H1 (cell line): ENCODE measurements at regions not wholly inside any gene's neighbourhood (a gene's known extent, or its start where the extent isn't known, plus 50 kb on each side); places are given as distances from the start of the nearest gene placed in this dataset.

Experiments used
- BRCA1 ChIP-seq: IDR thresholded peaks from 2 replicates; pipeline ENCODE4 v1.6.1; 2012; ENCODE audit warnings: low read depth, low read length, improper control_type of control experiment
- CEBPB ChIP-seq: IDR thresholded peaks from 2 replicates; pipeline ENCODE4 v1.6.1; 2012; ENCODE audit warnings: low read depth, low read length
- EZH2 ChIP-seq: fragments of 200-600 bp; sonication (generic); IDR thresholded peaks from 2 replicates; pipeline ENCODE4 v1.7.1; 2012; ENCODE audit warnings: low read depth, mild to moderate bottlenecking, moderate library complexity, low read length, inconsistent platforms; ENCODE audit not compliant: severe bottlenecking
- JUN ChIP-seq: IDR thresholded peaks from 2 replicates; pipeline ENCODE4 v1.6.1; 2011; ENCODE audit warnings: low read depth, mild to moderate bottlenecking, improper control_type of control experiment, low read length
- JUND ChIP-seq: IDR thresholded peaks from 2 replicates; pipeline ENCODE4 v1.6.1; 2011; ENCODE audit warnings: mild to moderate bottlenecking, improper control_type of control experiment, low read length
- KDM1A ChIP-seq: fragments of 200-600, 300-600 bp; sonication (generic); IDR thresholded peaks from 2 replicates; pipeline ENCODE4 v1.7.1; 2016; ENCODE audit warnings: mild to moderate bottlenecking, low read length, borderline replicate concordance
- MAX ChIP-seq: IDR thresholded peaks from 2 replicates; pipeline ENCODE4 v1.6.1; 2012; ENCODE audit warnings: inconsistent platforms
- SIN3A ChIP-seq, 2 experiments: IDR thresholded peaks in 1 of 2; conservative IDR thresholded peaks in 1 of 2; 2 replicates each; pipeline ENCODE4 v1.6.1; 2011 to 2012; ENCODE audit warnings: low read length in 2 of 2, improper control_type of control experiment in 1 of 2, low read depth in 1 of 2, mild to moderate bottlenecking in 1 of 2
- SIX5 ChIP-seq: IDR thresholded peaks from 2 replicates; pipeline ENCODE4 v1.6.1; 2011; ENCODE audit warnings: mild to moderate bottlenecking, low read depth, low read length
- SP1 ChIP-seq: IDR thresholded peaks from 2 replicates; pipeline ENCODE4 v1.6.1; 2011; ENCODE audit warnings: low read depth, low read length
- SRF ChIP-seq: IDR thresholded peaks from 2 replicates; pipeline ENCODE4 v1.6.1; 2011; ENCODE audit warnings: mild to moderate bottlenecking, low read depth, low read length, moderate library complexity
- TAF1 ChIP-seq: IDR thresholded peaks from 2 replicates; pipeline ENCODE4 v1.6.1; 2011; ENCODE audit warnings: mild to moderate bottlenecking, low read depth, low read length
- TF ChIP-seq, protein P1 (sequence below), 3 experiments: IDR thresholded peaks; 1 replicate in 2 of 3; 2 replicates in 1 of 3; pipeline versions ENCODE4 v1.5.1 to v1.6.1; 2011; ENCODE audit warnings: low read length in 3 of 3, mild to moderate bottlenecking in 3 of 3, inconsistent platforms in 2 of 3, low read depth in 1 of 3, moderate library complexity in 1 of 3; ENCODE audit not compliant: insufficient read depth in 1 of 3; ENCODE audit errors: control extremely low read depth in 1 of 3
- TF ChIP-seq, protein P2 (sequence below): IDR thresholded peaks from 2 replicates; pipeline ENCODE4 v1.6.1; 2012; ENCODE audit warnings: low read length, inconsistent platforms

- TF ChIP-seq MAX: no peak
- no peak for TF ChIP-seq EZH2
- no peak for TF ChIP-seq KDM1A
- TF ChIP-seq, protein P1, sequence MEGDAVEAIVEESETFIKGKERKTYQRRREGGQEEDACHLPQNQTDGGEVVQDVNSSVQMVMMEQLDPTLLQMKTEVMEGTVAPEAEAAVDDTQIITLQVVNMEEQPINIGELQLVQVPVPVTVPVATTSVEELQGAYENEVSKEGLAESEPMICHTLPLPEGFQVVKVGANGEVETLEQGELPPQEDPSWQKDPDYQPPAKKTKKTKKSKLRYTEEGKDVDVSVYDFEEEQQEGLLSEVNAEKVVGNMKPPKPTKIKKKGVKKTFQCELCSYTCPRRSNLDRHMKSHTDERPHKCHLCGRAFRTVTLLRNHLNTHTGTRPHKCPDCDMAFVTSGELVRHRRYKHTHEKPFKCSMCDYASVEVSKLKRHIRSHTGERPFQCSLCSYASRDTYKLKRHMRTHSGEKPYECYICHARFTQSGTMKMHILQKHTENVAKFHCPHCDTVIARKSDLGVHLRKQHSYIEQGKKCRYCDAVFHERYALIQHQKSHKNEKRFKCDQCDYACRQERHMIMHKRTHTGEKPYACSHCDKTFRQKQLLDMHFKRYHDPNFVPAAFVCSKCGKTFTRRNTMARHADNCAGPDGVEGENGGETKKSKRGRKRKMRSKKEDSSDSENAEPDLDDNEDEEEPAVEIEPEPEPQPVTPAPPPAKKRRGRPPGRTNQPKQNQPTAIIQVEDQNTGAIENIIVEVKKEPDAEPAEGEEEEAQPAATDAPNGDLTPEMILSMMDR (IDR thresholded peaks at IDR 0.05; ENCODE audit: control extremely low read depth in 1 of 3, insufficient read depth in 1 of 3, low read depth in 1 of 3, low read length in 3 of 3): no peak
- TF ChIP-seq SRF: no peak
- no peak for TF ChIP-seq BRCA1
- no peak for TF ChIP-seq JUN
- TF ChIP-seq TAF1: no peak
- TF ChIP-seq SIN3A (conservative IDR thresholded peaks at IDR 0.05 in 1 of 2, IDR thresholded peaks at IDR 0.05 in 1 of 2; ENCODE audit: low read depth in 1 of 2, low read length in 2 of 2): no peak
- no peak for TF ChIP-seq JUND
- TF ChIP-seq, protein P2, sequence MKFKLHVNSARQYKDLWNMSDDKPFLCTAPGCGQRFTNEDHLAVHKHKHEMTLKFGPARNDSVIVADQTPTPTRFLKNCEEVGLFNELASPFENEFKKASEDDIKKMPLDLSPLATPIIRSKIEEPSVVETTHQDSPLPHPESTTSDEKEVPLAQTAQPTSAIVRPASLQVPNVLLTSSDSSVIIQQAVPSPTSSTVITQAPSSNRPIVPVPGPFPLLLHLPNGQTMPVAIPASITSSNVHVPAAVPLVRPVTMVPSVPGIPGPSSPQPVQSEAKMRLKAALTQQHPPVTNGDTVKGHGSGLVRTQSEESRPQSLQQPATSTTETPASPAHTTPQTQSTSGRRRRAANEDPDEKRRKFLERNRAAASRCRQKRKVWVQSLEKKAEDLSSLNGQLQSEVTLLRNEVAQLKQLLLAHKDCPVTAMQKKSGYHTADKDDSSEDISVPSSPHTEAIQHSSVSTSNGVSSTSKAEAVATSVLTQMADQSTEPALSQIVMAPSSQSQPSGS: no peak
- no peak for TF ChIP-seq SP1
- TF ChIP-seq SIX5: no peak
- no peak for TF ChIP-seq CEBPB
Observed at GRCh38 chr18:22700920-22701319, 232.2 kb upstream of the RBBP8 start.
